MCF 10A (cell line): ENCODE measurements at regions not wholly inside any gene's neighbourhood (a gene's known extent, or its start where the extent isn't known, plus 50 kb on each side); places are given as distances from the start of the nearest gene placed in this dataset.

Experiments used
- BruUV-seq: library from RNA; stranded (reverse); fragments of 400-500 nt; replicated peaks from 2 replicates; lab custom pipeline; 2021; lab: Mats Ljungman, UMichigan
- CTCF ChIA-PET: fragments of 300-600 bp; sonication (Branson Sonifier 250); formaldehyde crosslinking; extraction: SDS; loops from one replicate; lab custom pipeline; 2021; ENCODE audit warnings: antibody characterized with exemption, inconsistent platforms; lab: Yijun Ruan, JAX
- POLR2A ChIA-PET: fragments of 300-600, 350-650 bp; sonication (Branson Sonifier 250); formaldehyde crosslinking; extraction: SDS; loops from one replicate; lab custom pipeline; 2020; ENCODE audit warnings: antibody characterized with exemption, inconsistent platforms; lab: Yijun Ruan, JAX
- DNase-seq: peaks from one replicate; pipeline ENCODE4 v3.0.0-alpha.2; 2018; ENCODE audit not compliant: unreplicated experiment
- H3K27ac Mint-ChIP-seq: one replicate; pipeline ENCODE4 v1.8.0; 2022; ENCODE audit warnings: mild to moderate bottlenecking, low read depth, mixed read lengths; ENCODE audit not compliant: unreplicated experiment
- H3K27me3 Mint-ChIP-seq: one replicate; pipeline ENCODE4 v1.8.0; 2022; ENCODE audit warnings: mixed read lengths; ENCODE audit not compliant: insufficient read depth, unreplicated experiment
- H3K36me3 Mint-ChIP-seq: one replicate; pipeline ENCODE4 v1.8.0; 2022; ENCODE audit warnings: mild to moderate bottlenecking, moderate library complexity, mixed read lengths; ENCODE audit not compliant: insufficient read depth, unreplicated experiment
- H3K4me1 Mint-ChIP-seq: one replicate; pipeline ENCODE4 v1.8.0; 2022; ENCODE audit warnings: mixed read lengths; ENCODE audit not compliant: insufficient read depth, unreplicated experiment
- H3K4me3 Mint-ChIP-seq: one replicate; pipeline ENCODE4 v1.8.0; 2022; ENCODE audit warnings: mild to moderate bottlenecking, moderate library complexity, mixed read lengths; ENCODE audit not compliant: unreplicated experiment
- H3K9me3 Mint-ChIP-seq: one replicate; pipeline ENCODE4 v1.8.0; 2022; ENCODE audit warnings: mixed read lengths; ENCODE audit not compliant: unreplicated experiment
- CTCF ChIP-seq: fragments of 200-600 bp; IDR thresholded peaks from one replicate; pipeline ENCODE4 v1.8.0; 2022; ENCODE audit warnings: antibody characterized with exemption, mild to moderate bottlenecking; ENCODE audit not compliant: unreplicated experiment
- intact Hi-C: fragments of 100-400 bp; cut with micrococcal nuclease; formaldehyde crosslinking; loops from 2 replicates; pipeline ENCODE4 v1.14.1; 2022

DNA sequence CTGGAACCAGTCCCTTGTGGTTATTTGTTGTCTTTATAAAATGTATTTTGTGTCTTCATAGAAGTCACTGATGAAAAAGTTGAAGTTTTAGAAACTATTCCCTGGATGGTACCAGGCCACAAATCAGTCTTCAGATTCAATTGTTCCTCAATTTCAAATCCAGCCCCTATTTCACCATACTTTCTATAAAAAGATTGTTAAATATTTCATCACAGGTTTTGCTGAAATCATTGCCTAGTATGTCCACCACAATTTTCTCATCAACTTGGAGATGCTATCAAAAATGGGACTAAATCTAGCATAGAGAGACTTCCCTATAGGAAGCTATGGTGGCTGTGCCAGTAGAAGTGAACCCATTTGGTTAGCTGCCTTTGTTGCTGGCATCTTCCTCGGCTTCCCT lies 118.5 kb downstream of the RAB18 start:
- H3K4me1 Mint-ChIP-seq: peaks cover 15% of the 10 kb centered on the region
- no peaks in the 10 kb centered on the region for H3K36me3 Mint-ChIP-seq
- H3K9me3 Mint-ChIP-seq: no peaks in the 10 kb centered on the region
- BruUV-seq: no TSS peak
- no peak overlapping the region for H3K27ac Mint-ChIP-seq
- ChIA-PET POLR2A (no interaction called here), CTCF (interaction anchor here (0.7 kb wide), 2 partner anchors 27 to 764 kb away, joined by 3 to 4 read pairs; no protein-coding TSS in a partner anchor)
- no peak for TF ChIP-seq CTCF
- DNase-seq: no peak
- intact Hi-C loops: no loop called here
- no peak overlapping the region for H3K4me3 Mint-ChIP-seq
- H3K27me3 Mint-ChIP-seq: no peaks in the 10 kb centered on the region
